ENCODE measurements at regions not wholly inside any gene's neighbourhood (a gene's known extent, or its start where the extent isn't known, plus 50 kb on each side); places are given as distances from the start of the nearest gene placed in this dataset.

- 82 to 87% methylated on average over 3 of the region's 3 CpGs for WGBS, 2 donors
These were observed 221.4 kb downstream of the IKZF2 start for GRCh38 chr2:212929971-212930370.

GRCh38 chr2:212929116-212929515 is 222.3 kb downstream of the IKZF2 start:
- TF ChIP-seq POLR2A (IDR thresholded peaks at IDR 0.05): no peak
- TF ChIP-seq CTCF (IDR thresholded peaks at IDR 0.05): no peak
- ATAC-seq: no peak
- DNase-seq: no peak
- Histone ChIP-seq H3K36me3 (replicated peaks in 1 of 2; ENCODE audit: insufficient read depth in 1 of 2, low read depth in 2 of 2) (no peaks in the 10 kb centered on the region), H3K4me3 (no peak overlapping the region), H3K27me3 (no peaks in the 10 kb centered on the region), H3K9me3 (no peaks in the 10 kb centered on the region), H3K27ac (no peak overlapping the region), H3K4me1 (no peaks in the 10 kb centered on the region)
- intact Hi-C loops (cut with DNase I): no loop called here
- WGBS, 2 donors: 66 to 78% methylated on average over 2 of the region's 2 CpGs

More at GRCh38 chr2:212929971-212930370, 221.4 kb downstream of the IKZF2 start:
- Histone ChIP-seq H3K4me3 (no peak overlapping the region), H3K9me3 (no peaks in the 10 kb centered on the region), H3K27ac (no peak overlapping the region), H3K36me3 (replicated peaks in 1 of 2; ENCODE audit: insufficient read depth in 1 of 2, low read depth in 2 of 2) (no peaks in the 10 kb centered on the region), H3K4me1 (no peaks in the 10 kb centered on the region), H3K27me3 (no peaks in the 10 kb centered on the region)
- ATAC-seq (no peak), DNase-seq (no peak)
- intact Hi-C loops (cut with DNase I): no loop called here
- TF ChIP-seq CTCF (IDR thresholded peaks at IDR 0.05) (no peak), POLR2A (IDR thresholded peaks at IDR 0.05) (no peak)

- Histone ChIP-seq H3K36me3 (replicated peaks in 1 of 2; ENCODE audit: insufficient read depth in 1 of 2, low read depth in 2 of 2) (no peaks in the 10 kb centered on the region), H3K9me3 (no peaks in the 10 kb centered on the region), H3K4me3 (no peak overlapping the region), H3K27me3 (no peaks in the 10 kb centered on the region), H3K4me1 (no peaks in the 10 kb centered on the region), H3K27ac (no peak overlapping the region)
- 68 to 81% methylated on average over 4 of the region's 4 CpGs for WGBS, 2 donors
- intact Hi-C loops (cut with DNase I): no loop called here
- TF ChIP-seq POLR2A (IDR thresholded peaks at IDR 0.05): no peak
- TF ChIP-seq CTCF (IDR thresholded peaks at IDR 0.05): no peak
- no peak for DNase-seq
- ATAC-seq: peak; percentile 35
These were observed 222.7 kb downstream of the IKZF2 start for GRCh38 chr2:212928681-212929080.

GRCh38 chr2:212926940-212927339 is 224.5 kb downstream of the IKZF2 start:
- no peaks in the 10 kb centered on the region for H3K36me3 ChIP-seq (replicated peaks in 1 of 2; ENCODE audit: insufficient read depth in 1 of 2, low read depth in 2 of 2)
- H3K4me3 ChIP-seq: no peak overlapping the region
- ATAC-seq (no peak), DNase-seq (peak in 1 of 4 donors; percentile 12)
- no peaks in the 10 kb centered on the region for H3K4me1 ChIP-seq
- H3K27ac ChIP-seq: no peak overlapping the region
- no peaks in the 10 kb centered on the region for H3K27me3 ChIP-seq
- no peaks in the 10 kb centered on the region for H3K9me3 ChIP-seq
- WGBS, 2 donors: 71 to 79% methylated on average over 4 of the region's 4 CpGs
- intact Hi-C loops (cut with DNase I): no loop called here
- no peak for TF ChIP-seq POLR2A (IDR thresholded peaks at IDR 0.05)
- TF ChIP-seq CTCF (IDR thresholded peaks at IDR 0.05): no peak

- Histone ChIP-seq H3K27ac (no peak overlapping the region), H3K27me3 (no peaks in the 10 kb centered on the region), H3K4me1 (no peaks in the 10 kb centered on the region), H3K4me3 (no peak overlapping the region), H3K9me3 (no peaks in the 10 kb centered on the region), H3K36me3 (replicated peaks in 1 of 2; ENCODE audit: insufficient read depth in 1 of 2, low read depth in 2 of 2) (no peaks in the 10 kb centered on the region)
- whole genome bisulfite sequencing, 2 donors: 82 to 95% methylated on average over 1 of the region's 1 CpG
- ATAC-seq (no peak), DNase-seq (no peak)
- intact Hi-C loops (cut with DNase I): no loop called here
- no peak for TF ChIP-seq POLR2A (IDR thresholded peaks at IDR 0.05)
- no peak for TF ChIP-seq CTCF (IDR thresholded peaks at IDR 0.05)
These were observed 228.0 kb downstream of the IKZF2 start for GRCh38 chr2:212923393-212923792.
